OCI-LY1 (cell line): ENCODE measurements at regions not wholly inside any gene's neighbourhood (a gene's known extent, or its start where the extent isn't known, plus 50 kb on each side); places are given as distances from the start of the nearest gene placed in this dataset.

Source experiments
- H2AFZ ChIP-seq: fragments of 200-600 bp; sonication (generic), shearing (Covaris generic); 2 replicates; pipeline ENCODE4 v1.6.0; 2014; ENCODE audit warnings: antibody characterized with exemption, mild to moderate bottlenecking, low read length
- H3F3A ChIP-seq: fragments of 200-600 bp; sonication (generic), shearing (Covaris generic); 2 replicates; pipeline ENCODE4 v1.6.0; 2014; ENCODE audit warnings: mild to moderate bottlenecking, antibody characterized with exemption, low read length, moderate library complexity; ENCODE audit not compliant: insufficient read depth
- H3K27ac ChIP-seq: fragments of 200-600 bp; sonication (generic); 2 replicates; pipeline ENCODE4 v1.5.1; 2014; ENCODE audit warnings: low read length, mixed run types, mild to moderate bottlenecking, low read depth; ENCODE audit not compliant: poor library complexity, severe bottlenecking
- H3K27me3 ChIP-seq: fragments of 200-600 bp; sonication (generic); 2 replicates; pipeline ENCODE4 v1.6.0; 2014; ENCODE audit warnings: antibody characterized with exemption, mild to moderate bottlenecking, low read length, moderate library complexity; ENCODE audit not compliant: insufficient read depth
- H3K36me3 ChIP-seq: fragments of 200-600 bp; sonication (generic); 2 replicates; pipeline ENCODE4 v1.6.1; 2014; ENCODE audit warnings: mild to moderate bottlenecking, antibody characterized with exemption, low read length, moderate library complexity, mixed read lengths; ENCODE audit not compliant: insufficient read depth
- H3K4me1 ChIP-seq: fragments of 200-600 bp; sonication (generic); 2 replicates; pipeline ENCODE4 v1.5.1; 2014; ENCODE audit warnings: mild to moderate bottlenecking, low read length, moderate library complexity; ENCODE audit not compliant: insufficient read depth, severe bottlenecking
- H3K4me2 ChIP-seq: fragments of 200-600 bp; sonication (generic), shearing (Covaris generic); 2 replicates; pipeline ENCODE4 v1.6.1; 2014; ENCODE audit warnings: low read length
- H3K4me3 ChIP-seq: fragments of 200-600 bp; sonication (generic); 2 replicates; pipeline ENCODE4 v1.5.1; 2014; ENCODE audit warnings: low read length, low read depth, mild to moderate bottlenecking, mixed read lengths; ENCODE audit not compliant: poor library complexity, severe bottlenecking
- H3K79me2 ChIP-seq: fragments of 200-600 bp; shearing (Covaris generic); 2 replicates; pipeline ENCODE4 v1.6.1; 2016; ENCODE audit warnings: mixed run types, low read length, mixed read lengths; ENCODE audit not compliant: insufficient read depth
- H3K9ac ChIP-seq: fragments of 200-600 bp; sonication (generic), shearing (Covaris generic); 2 replicates; pipeline ENCODE4 v1.6.1; 2014; ENCODE audit warnings: mild to moderate bottlenecking, low read length, mixed read lengths
- H3K9me2 ChIP-seq: fragments of 200-600 bp; sonication (generic), shearing (Covaris generic); 2 replicates; pipeline ENCODE4 v1.6.1; 2014; ENCODE audit warnings: low read depth, mild to moderate bottlenecking, low read length, mixed read lengths
- H3K9me3 ChIP-seq: fragments of 200-600 bp; shearing (Covaris generic); 2 replicates; pipeline ENCODE4 v1.6.1; 2014; ENCODE audit warnings: low read length, mixed read lengths
- H4K20me1 ChIP-seq: fragments of 200-600 bp; sonication (generic), shearing (Covaris generic); 2 replicates; pipeline ENCODE4 v1.6.0; 2016; ENCODE audit warnings: mild to moderate bottlenecking, low read length; ENCODE audit not compliant: insufficient read depth
- CTCF ChIP-seq: fragments of 200-600 bp; sonication (generic), shearing (Covaris generic); IDR thresholded peaks from 2 replicates; pipeline ENCODE4 v1.5.1; 2017; ENCODE audit warnings: mild to moderate bottlenecking, antibody characterized with exemption, low read length, moderate library complexity, mixed read lengths
- EZH2 ChIP-seq: fragments of 200-600 bp; sonication (generic), shearing (Covaris generic); IDR thresholded peaks from 2 replicates; pipeline ENCODE4 v1.8.0; 2017; ENCODE audit warnings: borderline replicate concordance, mixed run types, mild to moderate bottlenecking, antibody characterized with exemption, low read length, moderate library complexity, mixed read lengths

- no peak overlapping the region for H3K9ac ChIP-seq
- H2AFZ ChIP-seq: no peak overlapping the region
- TF ChIP-seq EZH2 (no peak), CTCF (no peak)
- no peaks in the 10 kb centered on the region for H3K79me2 ChIP-seq
- H3K4me1 ChIP-seq: no peaks in the 10 kb centered on the region
- H3K27ac ChIP-seq: no peak overlapping the region
- H3F3A ChIP-seq: no peaks in the 10 kb centered on the region
- H3K27me3 ChIP-seq: no peaks in the 10 kb centered on the region
- no peaks in the 10 kb centered on the region for H4K20me1 ChIP-seq
- no peak overlapping the region for H3K4me3 ChIP-seq
- no peaks in the 10 kb centered on the region for H3K36me3 ChIP-seq
- no peaks in the 10 kb centered on the region for H3K9me2 ChIP-seq
- H3K4me2 ChIP-seq: no peak overlapping the region
- H3K9me3 ChIP-seq: no peaks in the 10 kb centered on the region
These were observed 295.4 kb downstream of the FOXA2 start for GRCh38 chr20:22288957-22289356.

DNA sequence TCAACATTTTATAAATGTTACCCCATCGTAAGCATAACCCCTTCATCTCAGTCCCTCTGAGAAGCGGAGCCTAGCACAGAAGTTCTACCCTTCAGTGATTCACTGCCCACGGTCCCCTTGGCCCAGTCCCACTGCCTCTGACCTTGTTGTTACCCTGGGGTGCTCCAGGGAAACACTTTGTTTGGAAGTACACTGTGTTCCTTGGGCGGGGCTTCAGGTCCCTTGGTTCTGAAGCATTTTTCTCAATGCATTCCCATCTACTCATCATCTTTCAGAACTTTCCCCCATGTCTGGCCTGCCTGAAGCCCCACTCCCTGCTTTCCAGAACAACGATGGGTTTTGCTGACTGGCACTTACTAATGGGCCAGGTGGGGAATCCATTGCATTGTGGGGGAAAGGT is 296.2 kb downstream of the FOXA2 start:
- H2AFZ ChIP-seq: no peak overlapping the region
- no peaks in the 10 kb centered on the region for H3K4me1 ChIP-seq
- H3K9me2 ChIP-seq: no peaks in the 10 kb centered on the region
- H3K27ac ChIP-seq: no peak overlapping the region
- no peaks in the 10 kb centered on the region for H4K20me1 ChIP-seq
- no peaks in the 10 kb centered on the region for H3K27me3 ChIP-seq
- no peak overlapping the region for H3K9ac ChIP-seq
- H3K4me2 ChIP-seq: no peak overlapping the region
- no peaks in the 10 kb centered on the region for H3K79me2 ChIP-seq
- TF ChIP-seq EZH2 (no peak), CTCF (no peak)
- H3F3A ChIP-seq: no peaks in the 10 kb centered on the region
- no peak overlapping the region for H3K4me3 ChIP-seq
- H3K9me3 ChIP-seq: no peaks in the 10 kb centered on the region
- H3K36me3 ChIP-seq: no peaks in the 10 kb centered on the region

- TF ChIP-seq CTCF: no peak
- no peak for TF ChIP-seq EZH2
- H3K36me3 ChIP-seq: no peaks in the 10 kb centered on the region
- no peak overlapping the region for H2AFZ ChIP-seq
- H3F3A ChIP-seq: no peaks in the 10 kb centered on the region
- H3K4me2 ChIP-seq: no peak overlapping the region
- H3K27me3 ChIP-seq: no peaks in the 10 kb centered on the region
- no peaks in the 10 kb centered on the region for H3K9me2 ChIP-seq
- H3K4me3 ChIP-seq: no peak overlapping the region
- H3K9ac ChIP-seq: no peak overlapping the region
- H3K9me3 ChIP-seq: no peaks in the 10 kb centered on the region
- no peaks in the 10 kb centered on the region for H4K20me1 ChIP-seq
- no peaks in the 10 kb centered on the region for H3K79me2 ChIP-seq
- no peaks in the 10 kb centered on the region for H3K4me1 ChIP-seq
- no peak overlapping the region for H3K27ac ChIP-seq
These were observed 298.8 kb downstream of the FOXA2 start for GRCh38 chr20:22285555-22285954.
